ENCODE measurements at regions not wholly inside any gene's neighbourhood (a gene's known extent, or its start where the extent isn't known, plus 50 kb on each side); places are given as distances from the start of the nearest gene placed in this dataset.

DNA sequence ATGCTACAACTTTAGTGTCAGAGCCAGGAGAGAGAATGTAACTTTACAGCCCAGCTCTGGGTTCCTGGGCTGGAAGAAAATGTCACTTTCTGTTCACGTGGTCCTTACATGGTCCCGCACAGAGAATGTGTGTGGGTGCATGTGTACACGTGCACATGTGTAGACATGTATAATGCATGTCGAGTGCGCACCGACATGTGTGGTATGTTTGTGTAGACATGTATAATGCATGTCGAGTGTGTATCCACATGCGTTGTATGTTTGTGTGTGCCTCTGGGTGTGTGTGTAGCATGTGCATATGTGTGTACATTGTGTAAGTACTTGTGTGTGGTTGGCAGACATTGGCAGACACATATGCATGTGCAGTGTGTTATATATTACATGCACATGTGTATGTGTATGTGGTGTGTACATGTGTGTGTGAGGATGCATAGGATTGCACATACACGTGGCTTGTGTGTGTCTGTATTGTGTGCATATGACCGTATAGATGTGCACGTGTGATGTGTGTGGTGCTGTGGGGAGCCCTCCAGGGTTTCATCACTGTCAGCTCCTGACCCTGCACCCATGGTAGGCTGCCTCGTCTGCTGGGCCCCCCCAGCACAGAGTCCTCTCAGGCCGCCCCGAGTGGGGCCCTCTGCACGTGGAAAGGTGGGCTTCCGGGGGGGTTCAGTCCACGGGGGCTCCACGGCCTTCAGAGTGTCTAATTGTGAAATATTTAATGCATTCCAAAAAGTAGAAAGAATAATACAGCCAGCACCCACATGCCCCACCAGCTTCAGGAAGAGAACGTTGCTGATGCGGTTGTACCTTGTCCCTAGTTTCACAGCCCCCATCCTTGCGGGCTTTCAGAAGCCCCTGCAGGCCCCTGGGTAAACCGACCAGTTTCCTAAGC is 214.2 kb upstream of the GSE1 start:
- Histone ChIP-seq H3K9me3 (replicated peaks in 1 of 3) (no peaks in the 10 kb centered on the region), H3K4me1 (replicated peaks in 1 of 2) (peaks cover 24 to 34% of the 10 kb centered on the region in 2 donors), H3K36me3 (replicated peaks in 1 of 2) (no peaks in the 10 kb centered on the region), H3K27me3 (no peaks in the 10 kb centered on the region), H3K27ac (no peak overlapping the region), H3K4me3 (no peak overlapping the region)
- intact Hi-C loops (cut with DNase I), result loop anchor here in 1 of 2 donors (10.0 kb wide), 1 partner anchor 316 kb away; no protein-coding TSS in a partner anchor
- 79 to 91% (median 86%) methylated on average over 16 to 22 of the region's 22 CpGs for WGBS, 4 donors
- peak in 4 of 7 donors; percentile 0 to 9 (median 7) for DNase-seq
- no peak for TF ChIP-seq POLR2A (IDR thresholded peaks at IDR 0.05)
- no peak for TF ChIP-seq CTCF (IDR thresholded peaks at IDR 0.05)

GRCh38 chr16:85399583-85400284 is 213.4 kb upstream of the GSE1 start:
- H3K36me3 ChIP-seq (replicated peaks in 1 of 2), result no peaks in the 10 kb centered on the region
- no peaks in the 10 kb centered on the region for H3K9me3 ChIP-seq (replicated peaks in 1 of 3)
- no peak for TF ChIP-seq CTCF (IDR thresholded peaks at IDR 0.05)
- TF ChIP-seq POLR2A (IDR thresholded peaks at IDR 0.05), result no peak
- DNase-seq, result peak in 4 of 7 donors; percentile 1 to 14 (median 6)
- H3K4me1 ChIP-seq (replicated peaks in 1 of 2), result peaks cover 24 to 26% of the 10 kb centered on the region in 2 donors
- H3K4me3 ChIP-seq, result no peak overlapping the region
- 80 to 85% (median 82%) methylated on average over 19 to 23 of the region's 23 CpGs for WGBS, 4 donors
- intact Hi-C loops (cut with DNase I), result loop anchor here in 1 of 2 donors (10.0 kb wide), 1 partner anchor 315 kb away; no protein-coding TSS in a partner anchor
- H3K27me3 ChIP-seq, result no peaks in the 10 kb centered on the region
- H3K27ac ChIP-seq, result no peak overlapping the region

DNA sequence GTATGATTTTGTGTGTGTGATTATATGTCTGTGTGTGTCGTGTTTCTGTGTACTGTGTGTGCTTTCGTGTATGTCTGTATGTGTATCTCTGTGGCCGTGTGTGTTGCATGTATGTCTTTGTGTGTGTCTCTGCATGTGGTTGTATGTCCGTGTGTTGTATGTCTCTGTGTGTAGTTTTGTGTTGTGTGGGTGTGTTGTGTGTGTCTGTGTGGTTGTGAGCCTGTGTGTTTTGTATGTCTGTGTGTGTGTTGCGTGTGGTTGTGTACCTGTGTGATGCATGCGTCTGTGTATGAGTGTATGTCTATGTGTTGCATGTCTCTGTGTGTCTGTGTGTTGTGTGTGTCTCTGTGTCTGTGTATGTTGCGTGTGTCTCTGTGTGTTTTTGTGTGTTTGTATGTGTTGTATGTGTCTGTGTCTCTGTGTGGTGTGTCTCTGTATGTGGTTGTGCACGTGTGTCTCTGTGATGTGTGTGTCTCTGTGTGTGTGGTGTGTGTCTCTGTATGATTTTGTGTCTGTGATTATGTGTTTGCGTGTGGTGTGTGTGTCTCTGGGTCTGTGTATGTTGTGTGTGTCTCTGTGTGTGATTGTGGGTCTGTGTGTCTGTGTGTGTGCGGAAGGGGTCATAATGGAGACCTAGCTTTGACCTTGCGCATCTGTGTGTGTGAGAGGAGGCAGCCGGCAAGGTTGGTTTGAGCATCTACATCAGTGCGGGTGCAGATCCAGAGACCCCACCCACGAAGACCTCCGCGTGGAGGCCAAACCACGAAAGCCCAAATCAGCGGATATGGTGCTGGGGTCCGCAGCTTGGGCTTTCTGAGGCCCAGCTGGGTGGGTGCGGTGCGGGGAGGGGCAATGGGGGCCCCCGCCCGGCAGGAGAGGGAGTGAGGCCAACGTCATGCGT is 212.6 kb upstream of the GSE1 start:
- Histone ChIP-seq H3K36me3 (replicated peaks in 1 of 2) (no peaks in the 10 kb centered on the region), H3K27ac (no peak overlapping the region), H3K4me1 (replicated peaks in 1 of 2) (peaks cover 17 to 18% of the 10 kb centered on the region in 2 donors), H3K9me3 (replicated peaks in 1 of 3) (no peaks in the 10 kb centered on the region), H3K27me3 (no peaks in the 10 kb centered on the region), H3K4me3 (no peak overlapping the region)
- DNase-seq, result peak in 3 of 7 donors; percentile 0 to 13 (median 10)
- WGBS, 4 donors, result 88 to 94% (median 92%) methylated on average over 22 to 25 of the region's 25 CpGs
- TF ChIP-seq CTCF (IDR thresholded peaks at IDR 0.05) (no peak), POLR2A (IDR thresholded peaks at IDR 0.05) (no peak)
- intact Hi-C loops (cut with DNase I), result no loop called here
